Ovary (tissue), 7 donors: ENCODE measurements at regions not wholly inside any gene's neighbourhood (a gene's known extent, or its start where the extent isn't known, plus 50 kb on each side); places are given as distances from the start of the nearest gene placed in this dataset.
A peak's percentile ranks its signal among the peaks of the same experiment; 100 is the strongest.
"Not testable (repeated sequence)": the region's sequence is repeated elsewhere in the genome, so short reads cannot be mapped to it uniquely, and the experiment has no call there.

ENCODE experiments used
- DNase-seq, 5 donors: peaks; one replicate each; pipeline ENCODE4 v3.0.0-alpha.2; 2019 to 2020
- H3K27ac ChIP-seq, 2 donors: fragments of 200-600 bp; one replicate each; pipeline versions ENCODE4 v1.5.1 to v1.8.0; 2019 to 2022
- H3K27me3 ChIP-seq: fragments of 200-600 bp; one replicate; pipeline ENCODE4 v1.8.0; 2022
- H3K36me3 ChIP-seq: fragments of 200-600 bp; sonication (generic); one replicate; pipeline ENCODE4 v1.5.1; 2019
- H3K4me1 ChIP-seq: one replicate; pipeline ENCODE4 v1.8.1; 2013; ENCODE audit warnings: mild to moderate bottlenecking, moderate library complexity; ENCODE audit not compliant: insufficient read depth
- H3K4me3 ChIP-seq: fragments of 200-600 bp; sonication (generic); one replicate; pipeline ENCODE4 v1.5.1; 2017
- H3K9me3 ChIP-seq, 2 donors: fragments of 200-600 bp in 1 of 2; sonication (generic) in 1 of 2; one replicate each; pipeline versions ENCODE4 v1.5.1 to v1.8.1; 2013 to 2019; ENCODE audit warnings: mild to moderate bottlenecking in 1 of 2, moderate library complexity in 1 of 2
- EP300 ChIP-seq: sonication (generic); formaldehyde crosslinking; IDR thresholded peaks from one replicate; pipeline ENCODE4 v1.6.1; 2017; ENCODE audit warnings: antibody characterized with exemption
- POLR2A ChIP-seq: fragments of 450-650 bp; IDR thresholded peaks from one replicate; pipeline ENCODE4 v1.6.1; 2017; ENCODE audit warnings: antibody characterized with exemption, mild to moderate bottlenecking, moderate library complexity
- WGBS, 3 donors: extraction: QIAGEN DNeasy Blood & Tissue Kit in 1 of 3; methylation state at CpG; one replicate each; pipeline versions ENCODE4 v1.1.5 to v1.1.7; 2013 to 2017; 5-methylcytosine and 5-hydroxymethylcytosine counted together
- intact Hi-C, 4 donors: fragments of 100-400 bp; cut with DNase I; formaldehyde crosslinking; loops; one replicate each; pipeline versions ENCODE4 v1.11.0 to v1.15.1; 2022 to 2023
- TF ChIP-seq, protein P1 (sequence below), 3 donors: fragments of 450-650 bp in 2 of 3; fragments of 200-600 bp in 1 of 3; IDR thresholded peaks; one replicate each; pipeline versions ENCODE4 v1.5.1 to v1.8.0; 2016 to 2022; ENCODE audit warnings: antibody characterized with exemption in 3 of 3, mild to moderate bottlenecking in 1 of 3
- donor health status: DM: no; HTN: no; CAD: no; lungs with moderate emphysema.
- donor health status: DM: no; HTN: no; CAD: no.
- donor health status: Bipolar disorder and iron deficiency.
- donor health status: DM: no; HTN: no; CAD: no.
- donor health status: DM: yes; HTN: yes; CAD: no.

DNA sequence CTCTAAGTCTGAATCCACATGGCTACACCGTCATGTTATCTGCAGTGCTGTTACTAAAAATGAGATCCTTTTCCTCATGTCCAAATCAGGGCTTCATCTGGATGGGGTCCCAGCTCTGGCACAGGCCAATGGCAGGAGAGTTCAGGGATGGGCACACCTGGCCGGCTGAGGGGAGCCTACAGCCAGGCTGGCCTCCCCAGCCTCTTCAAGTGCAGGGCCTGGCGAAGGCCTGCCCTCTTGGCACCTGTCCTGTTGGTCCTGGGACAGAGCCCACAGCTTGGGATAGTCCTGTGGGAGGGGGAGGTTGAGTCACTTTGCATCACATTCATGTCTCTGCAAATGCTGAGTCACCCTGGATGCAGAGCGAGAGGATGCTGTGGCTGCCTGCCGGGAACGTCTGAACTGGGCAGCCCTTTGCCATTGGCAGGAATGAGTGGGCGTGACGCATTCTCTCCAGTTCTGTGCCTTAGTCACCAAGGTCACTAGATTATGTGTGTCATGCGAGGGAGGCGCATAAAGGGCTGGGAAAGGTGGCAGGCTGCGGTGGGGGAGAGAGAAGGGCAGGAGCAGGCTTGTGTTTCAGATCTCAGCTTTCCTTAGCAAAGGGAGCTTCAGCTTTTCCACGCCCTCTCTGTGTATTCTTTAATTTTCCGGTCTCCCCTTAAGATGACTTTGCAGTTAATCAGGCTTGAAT is 223.2 kb upstream of the ECI2 start:
- Histone ChIP-seq H3K9me3 (no peaks in the 10 kb centered on the region), H3K4me3 (no peak overlapping the region), H3K4me1 (peaks cover 10% of the 10 kb centered on the region), H3K27ac (no peak overlapping the region), H3K36me3 (no peaks in the 10 kb centered on the region), H3K27me3 (no peaks in the 10 kb centered on the region)
- TF ChIP-seq EP300 (peak; percentile 65), POLR2A (no peak)
- peak; percentile 37 to 71 (median 58) for DNase-seq
- intact Hi-C loops = no loop called here
- WGBS, 3 donors = 9 to 14% (median 13%) methylated on average over 12 to 13 of the region's 13 CpGs

DNA sequence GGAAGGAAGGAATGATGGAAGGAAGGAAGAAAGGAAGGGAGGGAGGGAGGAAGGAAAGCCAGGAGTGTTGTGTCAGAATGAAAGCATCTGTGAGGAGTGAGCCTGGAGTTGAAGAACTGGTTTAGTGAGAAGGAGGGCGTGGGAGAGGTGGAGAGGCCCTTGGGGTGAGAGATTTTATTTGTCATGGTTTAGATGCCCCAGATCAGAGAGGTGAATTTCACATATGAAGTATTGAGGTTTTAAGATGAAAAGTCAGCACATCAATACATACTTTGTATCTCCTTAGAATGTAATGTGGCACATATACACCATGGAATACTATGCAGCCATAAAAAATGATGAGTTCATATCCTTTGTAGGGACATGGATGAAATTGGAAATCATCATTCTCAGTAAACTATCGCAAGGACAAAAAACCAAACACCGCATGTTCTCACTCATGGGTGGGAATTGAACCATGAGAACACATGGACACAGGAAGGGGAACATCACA is 222.3 kb upstream of the ECI2 start:
- H3K4me3 ChIP-seq, H3K4me1 ChIP-seq, DNase-seq, H3K27me3 ChIP-seq, intact Hi-C loops, H3K27ac ChIP-seq, H3K9me3 ChIP-seq, H3K36me3 ChIP-seq: not testable (repeated sequence)
- WGBS, 3 donors = 90 to 94% (median 92%) methylated on average over 3 of the region's 3 CpGs

- no peak overlapping the region for H3K4me3 ChIP-seq
- peaks cover 10% of the 10 kb centered on the region for H3K4me1 ChIP-seq
- no peaks in the 10 kb centered on the region for H3K9me3 ChIP-seq
- WGBS, 3 donors = 58 to 64% (median 59%) methylated on average over 7 of the region's 7 CpGs
- H3K27me3 ChIP-seq = no peaks in the 10 kb centered on the region
- H3K27ac ChIP-seq = no peak overlapping the region
- no peaks in the 10 kb centered on the region for H3K36me3 ChIP-seq
- TF ChIP-seq POLR2A = no peak
- DNase-seq = no peak
- intact Hi-C loops = no loop called here
Measured at GRCh38 chr6:4356899-4357659, 221.7 kb upstream of the ECI2 start.

GRCh38 chr6:4355241-4355640 is 219.9 kb upstream of the ECI2 start:
- Histone ChIP-seq H3K4me3 (no peak overlapping the region), H3K36me3 (no peaks in the 10 kb centered on the region), H3K27me3 (no peaks in the 10 kb centered on the region), H3K4me1 (peaks cover 10% of the 10 kb centered on the region), H3K27ac (no peak overlapping the region), H3K9me3 (no peaks in the 10 kb centered on the region)
- intact Hi-C loops = no loop called here
- WGBS, 3 donors = 65 to 73% (median 69%) methylated on average over 5 of the region's 5 CpGs
- no peak for DNase-seq
- TF ChIP-seq, protein P1, sequence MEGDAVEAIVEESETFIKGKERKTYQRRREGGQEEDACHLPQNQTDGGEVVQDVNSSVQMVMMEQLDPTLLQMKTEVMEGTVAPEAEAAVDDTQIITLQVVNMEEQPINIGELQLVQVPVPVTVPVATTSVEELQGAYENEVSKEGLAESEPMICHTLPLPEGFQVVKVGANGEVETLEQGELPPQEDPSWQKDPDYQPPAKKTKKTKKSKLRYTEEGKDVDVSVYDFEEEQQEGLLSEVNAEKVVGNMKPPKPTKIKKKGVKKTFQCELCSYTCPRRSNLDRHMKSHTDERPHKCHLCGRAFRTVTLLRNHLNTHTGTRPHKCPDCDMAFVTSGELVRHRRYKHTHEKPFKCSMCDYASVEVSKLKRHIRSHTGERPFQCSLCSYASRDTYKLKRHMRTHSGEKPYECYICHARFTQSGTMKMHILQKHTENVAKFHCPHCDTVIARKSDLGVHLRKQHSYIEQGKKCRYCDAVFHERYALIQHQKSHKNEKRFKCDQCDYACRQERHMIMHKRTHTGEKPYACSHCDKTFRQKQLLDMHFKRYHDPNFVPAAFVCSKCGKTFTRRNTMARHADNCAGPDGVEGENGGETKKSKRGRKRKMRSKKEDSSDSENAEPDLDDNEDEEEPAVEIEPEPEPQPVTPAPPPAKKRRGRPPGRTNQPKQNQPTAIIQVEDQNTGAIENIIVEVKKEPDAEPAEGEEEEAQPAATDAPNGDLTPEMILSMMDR (IDR thresholded peaks at IDR 0.05) = no peak
- TF ChIP-seq POLR2A = no peak
- TF ChIP-seq EP300 = no peak

DNA sequence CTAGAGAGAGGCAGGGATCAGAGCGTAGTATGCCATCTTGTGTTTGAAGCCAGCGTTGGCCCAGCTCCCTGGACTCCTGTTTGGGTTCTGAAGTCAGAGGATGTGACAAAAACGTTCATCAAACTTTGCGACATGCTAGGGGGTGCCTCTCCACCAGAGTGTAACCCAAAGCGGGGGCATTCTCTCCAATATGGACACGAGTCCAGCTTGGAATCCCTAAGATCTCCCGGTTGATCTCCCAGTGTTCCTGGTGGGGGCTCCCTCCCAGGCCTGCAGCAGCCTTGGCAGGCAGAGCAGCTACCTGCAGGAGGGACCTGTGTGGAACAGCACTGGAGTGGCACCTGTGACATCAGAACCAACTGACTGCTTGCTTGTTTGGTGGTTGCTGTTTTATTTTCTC is 218.8 kb upstream of the ECI2 start:
- intact Hi-C loops = no loop called here
- 78 to 87% (median 87%) methylated on average over 7 of the region's 7 CpGs for WGBS, 3 donors

More for the DNA sequence above, 218.8 kb upstream of the ECI2 start:
- H3K4me3 ChIP-seq = no peak overlapping the region
- H3K27me3 ChIP-seq = no peaks in the 10 kb centered on the region
- H3K9me3 ChIP-seq = no peaks in the 10 kb centered on the region
- TF ChIP-seq, protein P1 (IDR thresholded peaks at IDR 0.05) = no peak
- TF ChIP-seq EP300 = no peak
- TF ChIP-seq POLR2A = no peak
- no peaks in the 10 kb centered on the region for H3K36me3 ChIP-seq
- H3K4me1 ChIP-seq = peaks cover 9% of the 10 kb centered on the region
- DNase-seq = no peak
- no peak overlapping the region for H3K27ac ChIP-seq
